Ovary (tissue), 1 donor: ENCODE measurements at regions not wholly inside any gene's neighbourhood (a gene's known extent, or its start where the extent isn't known, plus 50 kb on each side); places are given as distances from the start of the nearest gene placed in this dataset.

ENCODE experiments used
- EP300 ChIP-seq: sonication (generic); formaldehyde crosslinking; IDR thresholded peaks from one replicate; pipeline ENCODE4 v1.6.1; 2017; ENCODE audit warnings: antibody characterized with exemption
- POLR2A ChIP-seq: fragments of 450-650 bp; IDR thresholded peaks from one replicate; pipeline ENCODE4 v1.6.1; 2017; ENCODE audit warnings: antibody characterized with exemption, mild to moderate bottlenecking, moderate library complexity

- TF ChIP-seq POLR2A = no peak
- no peak for TF ChIP-seq EP300
These were observed 87.4 kb upstream of the TMEM47 start for GRCh38 chrX:34744521-34744920.
